ENCODE measurements at regions not wholly inside any gene's neighbourhood (a gene's known extent, or its start where the extent isn't known, plus 50 kb on each side); places are given as distances from the start of the nearest gene placed in this dataset.

GRCh38 chr5:111584651-111585050, 72.3 kb upstream of the STARD4 start:
- no peaks in the 10 kb centered on the region for H3K9me3 Mint-ChIP-seq
- no peak for TF ChIP-seq CTCF (conservative IDR thresholded peaks at IDR 0.05)
- no peak for DNase-seq (ENCODE audit: low read depth, low spot score)
- no peaks in the 10 kb centered on the region for H3K27me3 Mint-ChIP-seq (ENCODE audit: low read depth)
- no peaks in the 10 kb centered on the region for H3K36me3 Mint-ChIP-seq (ENCODE audit: low read depth)
- no peaks in the 10 kb centered on the region for H3K4me1 Mint-ChIP-seq
- H3K4me3 Mint-ChIP-seq = no peak overlapping the region
- H3K27ac Mint-ChIP-seq (ENCODE audit: unreplicated experiment) = no peak overlapping the region

GRCh38 chr5:111583758-111584203, 71.4 kb upstream of the STARD4 start:
- Mint-ChIP-seq H3K4me3 (no peak overlapping the region), H3K27me3 (ENCODE audit: low read depth) (no peaks in the 10 kb centered on the region), H3K4me1 (no peaks in the 10 kb centered on the region), H3K9me3 (no peaks in the 10 kb centered on the region), H3K27ac (ENCODE audit: unreplicated experiment) (no peak overlapping the region), H3K36me3 (ENCODE audit: low read depth) (no peaks in the 10 kb centered on the region)
- no peak for TF ChIP-seq CTCF (conservative IDR thresholded peaks at IDR 0.05)
- no peak for DNase-seq (ENCODE audit: low read depth, low spot score)

GRCh38 chr5:111582993-111583601, 70.8 kb upstream of the STARD4 start:
- TF ChIP-seq CTCF (conservative IDR thresholded peaks at IDR 0.05) = no peak
- Mint-ChIP-seq H3K36me3 (ENCODE audit: low read depth) (peaks cover 3% of the 10 kb centered on the region), H3K27ac (ENCODE audit: unreplicated experiment) (no peak overlapping the region), H3K9me3 (no peaks in the 10 kb centered on the region), H3K4me3 (no peak overlapping the region), H3K4me1 (no peaks in the 10 kb centered on the region), H3K27me3 (ENCODE audit: low read depth) (no peaks in the 10 kb centered on the region)
- no peak for DNase-seq (ENCODE audit: low read depth, low spot score)

GRCh38 chr5:111582451-111582850, 70.1 kb upstream of the STARD4 start:
- Mint-ChIP-seq H3K4me3 (no peak overlapping the region), H3K4me1 (no peaks in the 10 kb centered on the region), H3K27me3 (ENCODE audit: low read depth) (no peaks in the 10 kb centered on the region), H3K9me3 (no peaks in the 10 kb centered on the region), H3K36me3 (ENCODE audit: low read depth) (peaks cover 3% of the 10 kb centered on the region), H3K27ac (ENCODE audit: unreplicated experiment) (no peak overlapping the region)
- TF ChIP-seq CTCF (conservative IDR thresholded peaks at IDR 0.05) = no peak
- DNase-seq (ENCODE audit: low read depth, low spot score) = no peak

GRCh38 chr5:111580956-111581355, 68.6 kb upstream of the STARD4 start:
- Mint-ChIP-seq H3K9me3 (no peaks in the 10 kb centered on the region), H3K36me3 (ENCODE audit: low read depth) (peaks cover 3% of the 10 kb centered on the region), H3K4me1 (no peaks in the 10 kb centered on the region), H3K27me3 (ENCODE audit: low read depth) (no peaks in the 10 kb centered on the region), H3K27ac (ENCODE audit: unreplicated experiment) (peak overlapping the region; percentile 12), H3K4me3 (no peak overlapping the region)
- no peak for DNase-seq (ENCODE audit: low read depth, low spot score)
- TF ChIP-seq CTCF (conservative IDR thresholded peaks at IDR 0.05) = no peak
